Activated effector memory CD4-positive, alpha-beta T cell treated with anti-CD3 and anti-CD28 coated beads, Interleukin-2, amount 50 U/mL, for 16 hours (primary cell): ENCODE measurements at regions not wholly inside any gene's neighbourhood (a gene's known extent, or its start where the extent isn't known, plus 50 kb on each side); places are given as distances from the start of the nearest gene placed in this dataset.
A peak's percentile ranks its signal among the peaks of the same experiment; 100 is the strongest.

ENCODE experiments used
- DNase-seq: peaks from one replicate; pipeline ENCODE4 v3.0.0-alpha.2; 2020

GRCh38 chr9:90948156-90948555 is 146.5 kb downstream of the SYK start:
- DNase-seq, result no peak

GRCh38 chr9:90950600-90950999 is 149.0 kb downstream of the SYK start:
- DNase-seq, result no peak

GRCh38 chr9:90953200-90953599 is 151.6 kb downstream of the SYK start:
- DNase-seq, result no peak

GRCh38 chr9:90953805-90954204 is 152.2 kb downstream of the SYK start:
- DNase-seq, result no peak

GRCh38 chr9:90956026-90956810 is 154.6 kb downstream of the SYK start:
- DNase-seq, result no peak

- DNase-seq, result no peak
Measured at GRCh38 chr9:90958328-90958727, 156.7 kb downstream of the SYK start.

GRCh38 chr9:90960941-90961340 is 159.3 kb downstream of the SYK start:
- DNase-seq, result no peak

GRCh38 chr9:90961375-90961774 is 159.8 kb downstream of the SYK start:
- no peak for DNase-seq

GRCh38 chr9:90964101-90965020 is 162.7 kb downstream of the SYK start:
- DNase-seq, result no peak

- no peak for DNase-seq
Measured at GRCh38 chr9:90965226-90966030, 163.8 kb downstream of the SYK start.

GRCh38 chr9:90966031-90966290 is 164.3 kb downstream of the SYK start:
- DNase-seq, result no peak

GRCh38 chr9:90966480-90967144 is 165.0 kb downstream of the SYK start:
- peak; percentile 66 for DNase-seq

GRCh38 chr9:90967145-90967538 is 165.5 kb downstream of the SYK start:
- DNase-seq, result no peak

GRCh38 chr9:90969021-90969675 is 167.5 kb downstream of the SYK start:
- no peak for DNase-seq

- no peak for DNase-seq
Measured at GRCh38 chr9:90970608-90971007, 169.0 kb downstream of the SYK start.

GRCh38 chr9:90972057-90972456 is 170.4 kb downstream of the SYK start:
- no peak for DNase-seq

- no peak for DNase-seq
Measured at GRCh38 chr9:90974016-90974415, 172.4 kb downstream of the SYK start.

GRCh38 chr9:90974643-90975245 is 173.1 kb downstream of the SYK start:
- DNase-seq, result no peak

- no peak for DNase-seq
Measured at GRCh38 chr9:90975781-90976538, 174.3 kb downstream of the SYK start.

GRCh38 chr9:90979138-90979551 is 177.5 kb downstream of the SYK start:
- DNase-seq, result no peak

- DNase-seq, result no peak
Measured at GRCh38 chr9:90979639-90980038, 178.0 kb downstream of the SYK start.
